Keratinocyte (primary cell): ENCODE measurements at regions not wholly inside any gene's neighbourhood (a gene's known extent, or its start where the extent isn't known, plus 50 kb on each side); places are given as distances from the start of the nearest gene placed in this dataset.

Experiments
- DNase-seq: peaks from one replicate; pipeline ENCODE4 v3.0.0-alpha.2; 2011; ENCODE audit warnings: low read depth, missing footprints, low spot score
- FAIRE-seq: peaks from 2 replicates; lab custom pipeline; 2011; peaks lifted over from hg19 to GRCh38; lab: Jason Lieb, UNC
- H2AFZ ChIP-seq: 2 replicates; pipeline ENCODE4 v1.6.0; 2012; ENCODE audit warnings: low read length, control low read depth, inconsistent platforms; ENCODE audit not compliant: control insufficient read depth
- H3K27ac ChIP-seq: 2 replicates; pipeline ENCODE4 v1.5.1; 2011; ENCODE audit warnings: low read length; ENCODE audit not compliant: control insufficient read depth, insufficient read depth
- H3K27me3 ChIP-seq: 3 replicates; pipeline ENCODE4 v1.6.0; 2011; ENCODE audit warnings: low read length; ENCODE audit not compliant: control insufficient read depth, insufficient read depth; ENCODE audit errors: extremely low read depth
- H3K36me3 ChIP-seq, 2 experiments: 2 replicates in 1 of 2; 3 replicates in 1 of 2; pipeline ENCODE4 v1.5.1; 2011; ENCODE audit warnings: low read length in 2 of 2, mild to moderate bottlenecking in 1 of 2; ENCODE audit not compliant: control insufficient read depth in 2 of 2, insufficient read depth in 2 of 2; ENCODE audit errors: extremely low read depth in 1 of 2
- H3K4me1 ChIP-seq: 3 replicates; pipeline ENCODE4 v1.5.1; 2011; ENCODE audit warnings: low read length; ENCODE audit not compliant: control insufficient read depth, insufficient read depth; ENCODE audit errors: extremely low read depth
- H3K4me2 ChIP-seq: 3 replicates; pipeline ENCODE4 v1.6.0; 2011; ENCODE audit warnings: low read depth, low read length; ENCODE audit not compliant: control insufficient read depth, insufficient read depth; ENCODE audit errors: extremely low read depth
- H3K4me3 ChIP-seq, 3 experiments: fragments of 200-600 bp in 1 of 3; sonication (generic) in 1 of 3; 2 replicates in 2 of 3; 3 replicates in 1 of 3; pipeline ENCODE4 v1.5.1; 2011 to 2016; ENCODE audit warnings: low read length in 3 of 3, mild to moderate bottlenecking in 3 of 3, control low read depth in 2 of 3, inconsistent platforms in 1 of 3, low read depth in 1 of 3, mixed read lengths in 1 of 3, mixed run types in 1 of 3, moderate library complexity in 1 of 3; ENCODE audit not compliant: control insufficient read depth in 2 of 3, insufficient read depth in 2 of 3; ENCODE audit errors: extremely low read depth in 1 of 3
- H3K79me2 ChIP-seq: 2 replicates; pipeline ENCODE4 v1.6.0; 2012; ENCODE audit warnings: low read length; ENCODE audit not compliant: control insufficient read depth, insufficient read depth
- H3K9ac ChIP-seq: 3 replicates; pipeline ENCODE4 v1.6.0; 2011; ENCODE audit warnings: low read length; ENCODE audit not compliant: control insufficient read depth, insufficient read depth; ENCODE audit errors: extremely low read depth
- H3K9me1 ChIP-seq: 3 replicates; pipeline ENCODE4 v1.6.0; 2011; ENCODE audit warnings: low read length; ENCODE audit not compliant: control insufficient read depth, insufficient read depth; ENCODE audit errors: extremely low read depth
- H3K9me3 ChIP-seq: 2 replicates; pipeline ENCODE4 v1.5.1; 2012; ENCODE audit warnings: low read depth, low read length; ENCODE audit not compliant: control insufficient read depth
- H4K20me1 ChIP-seq: 3 replicates; pipeline ENCODE4 v1.6.0; 2011; ENCODE audit warnings: low read length; ENCODE audit not compliant: control insufficient read depth, insufficient read depth; ENCODE audit errors: extremely low read depth
- EZH2 ChIP-seq: IDR thresholded peaks from one replicate; pipeline ENCODE4 v1.6.1; 2012; ENCODE audit warnings: inconsistent platforms, mild to moderate bottlenecking, low read length, moderate library complexity
- dilution Hi-C: fragments of 300-500 bp; cut with MboI; formaldehyde crosslinking; loops from one replicate; pipeline ENCODE4 v1.7.0; 2020; ENCODE audit warnings: low sequenced_read_pairs; ENCODE audit not compliant: extremely low pct_ligation_motif_present
- TF ChIP-seq, protein P1 (sequence below), 3 experiments: IDR thresholded peaks in 1 of 3; conservative IDR thresholded peaks in 1 of 3; optimal IDR thresholded peaks in 1 of 3; 2 replicates in 2 of 3; 3 replicates in 1 of 3; pipeline versions ENCODE3 to v1.5.1; 2011; ENCODE audit warnings: low read length in 3 of 3, mild to moderate bottlenecking in 3 of 3, moderate library complexity in 2 of 3, control low read depth in 1 of 3, inconsistent platforms in 1 of 3; ENCODE audit not compliant: insufficient read depth in 2 of 3; ENCODE audit errors: extremely low read depth in 1 of 3

DNA sequence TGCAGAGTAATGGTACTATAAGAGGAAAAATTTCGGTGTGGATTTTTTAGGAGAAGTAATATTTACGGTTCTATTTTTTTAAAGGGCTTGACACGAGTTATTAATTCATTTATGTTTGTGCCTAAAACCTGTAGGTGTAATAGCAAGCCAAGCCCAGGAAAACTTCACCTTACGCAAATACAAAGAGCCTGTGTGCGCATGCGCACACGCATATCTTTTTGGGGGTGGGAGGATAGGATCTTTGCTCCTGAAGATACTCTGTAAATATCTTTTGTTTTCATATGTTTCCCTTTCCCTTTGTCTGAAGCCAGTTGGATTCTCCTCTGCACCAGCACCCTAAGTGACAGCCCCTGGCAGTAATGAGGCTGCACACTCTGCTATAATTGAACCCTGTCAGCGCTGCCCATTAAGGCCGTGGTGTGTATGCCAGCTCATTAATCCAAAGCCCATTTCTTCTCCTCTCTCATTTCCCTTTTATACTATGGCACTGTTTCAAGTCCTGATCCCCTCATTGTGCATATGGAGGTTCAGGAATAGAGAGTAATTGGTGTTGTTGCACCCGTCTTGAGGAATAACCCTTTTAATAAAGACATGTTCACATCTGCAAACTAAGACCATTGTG lies 327.2 kb upstream of the E2F7 start:
- H3K4me2 ChIP-seq: no peak overlapping the region
- no peak for FAIRE-seq
- no peaks in the 10 kb centered on the region for H3K79me2 ChIP-seq
- no peak overlapping the region for H2AFZ ChIP-seq
- no peaks in the 10 kb centered on the region for H3K27me3 ChIP-seq
- H3K36me3 ChIP-seq: no peaks in the 10 kb centered on the region
- no peak overlapping the region for H3K4me3 ChIP-seq
- no peaks in the 10 kb centered on the region for H3K4me1 ChIP-seq
- no peaks in the 10 kb centered on the region for H3K9me3 ChIP-seq
- H3K9me1 ChIP-seq: no peaks in the 10 kb centered on the region
- TF ChIP-seq, protein P1, sequence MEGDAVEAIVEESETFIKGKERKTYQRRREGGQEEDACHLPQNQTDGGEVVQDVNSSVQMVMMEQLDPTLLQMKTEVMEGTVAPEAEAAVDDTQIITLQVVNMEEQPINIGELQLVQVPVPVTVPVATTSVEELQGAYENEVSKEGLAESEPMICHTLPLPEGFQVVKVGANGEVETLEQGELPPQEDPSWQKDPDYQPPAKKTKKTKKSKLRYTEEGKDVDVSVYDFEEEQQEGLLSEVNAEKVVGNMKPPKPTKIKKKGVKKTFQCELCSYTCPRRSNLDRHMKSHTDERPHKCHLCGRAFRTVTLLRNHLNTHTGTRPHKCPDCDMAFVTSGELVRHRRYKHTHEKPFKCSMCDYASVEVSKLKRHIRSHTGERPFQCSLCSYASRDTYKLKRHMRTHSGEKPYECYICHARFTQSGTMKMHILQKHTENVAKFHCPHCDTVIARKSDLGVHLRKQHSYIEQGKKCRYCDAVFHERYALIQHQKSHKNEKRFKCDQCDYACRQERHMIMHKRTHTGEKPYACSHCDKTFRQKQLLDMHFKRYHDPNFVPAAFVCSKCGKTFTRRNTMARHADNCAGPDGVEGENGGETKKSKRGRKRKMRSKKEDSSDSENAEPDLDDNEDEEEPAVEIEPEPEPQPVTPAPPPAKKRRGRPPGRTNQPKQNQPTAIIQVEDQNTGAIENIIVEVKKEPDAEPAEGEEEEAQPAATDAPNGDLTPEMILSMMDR (optimal IDR thresholded peaks at IDR 0.05 in 1 of 3, IDR thresholded peaks at IDR 0.05 in 1 of 3, conservative IDR thresholded peaks at IDR 0.05 in 1 of 3; ENCODE audit: extremely low read depth in 1 of 3, insufficient read depth in 2 of 3, low read length in 3 of 3): no peak
- TF ChIP-seq EZH2: no peak
- no peaks in the 10 kb centered on the region for H4K20me1 ChIP-seq
- no peak overlapping the region for H3K9ac ChIP-seq
- dilution Hi-C loops: no loop called here
- H3K27ac ChIP-seq: no peak overlapping the region
- DNase-seq: no peak

DNA sequence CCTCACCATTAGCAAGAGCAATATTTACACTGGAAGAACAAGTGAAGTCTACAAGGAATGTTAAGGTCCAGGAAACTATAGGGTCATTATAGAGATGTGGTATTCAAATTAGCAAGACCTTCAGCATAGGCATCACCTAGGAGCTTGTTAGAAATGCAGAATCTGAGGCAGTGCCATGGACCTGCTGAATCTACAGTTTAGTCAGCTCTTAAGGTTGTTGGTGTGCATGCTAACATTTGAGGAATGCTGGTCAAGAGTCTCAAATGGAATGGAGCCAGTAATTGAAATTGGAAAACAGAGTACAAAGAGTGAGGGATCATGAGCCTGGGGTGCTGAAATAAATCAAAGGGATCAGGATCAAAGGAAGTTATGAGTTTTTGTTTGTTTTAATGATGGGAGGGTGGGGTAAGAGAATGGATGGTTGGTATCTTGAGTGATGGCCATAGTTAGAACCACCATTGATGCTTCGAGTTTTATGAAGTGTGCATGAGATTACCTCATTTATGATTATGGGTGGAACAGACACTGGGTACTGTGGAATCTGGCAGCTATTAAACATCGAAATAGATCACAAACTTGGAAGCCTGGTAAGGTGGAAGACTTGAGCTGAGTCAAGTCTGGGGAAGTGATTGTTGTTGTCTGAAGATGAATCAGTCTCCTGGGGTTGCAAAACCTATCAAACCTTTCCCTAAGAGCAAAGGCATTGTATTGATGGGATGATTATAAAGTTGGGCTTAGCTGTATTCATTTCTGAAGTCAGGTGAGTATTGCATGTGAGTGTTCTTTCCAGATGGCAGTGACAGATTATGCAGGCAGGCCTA lies 323.3 kb upstream of the E2F7 start:
- dilution Hi-C loops: no loop called here
- no peak for TF ChIP-seq EZH2
- TF ChIP-seq, protein P1 (optimal IDR thresholded peaks at IDR 0.05 in 1 of 3, IDR thresholded peaks at IDR 0.05 in 1 of 3, conservative IDR thresholded peaks at IDR 0.05 in 1 of 3; ENCODE audit: extremely low read depth in 1 of 3, insufficient read depth in 2 of 3, low read length in 3 of 3): no peak

More for the DNA sequence above, 323.3 kb upstream of the E2F7 start:
- Histone ChIP-seq H3K4me3 (no peak overlapping the region), H3K79me2 (no peaks in the 10 kb centered on the region), H3K4me2 (no peak overlapping the region), H2AFZ (no peak overlapping the region), H3K9me3 (no peaks in the 10 kb centered on the region), H4K20me1 (no peaks in the 10 kb centered on the region), H3K27me3 (no peaks in the 10 kb centered on the region), H3K36me3 (no peaks in the 10 kb centered on the region), H3K27ac (no peak overlapping the region), H3K9me1 (no peaks in the 10 kb centered on the region), H3K9ac (no peak overlapping the region), H3K4me1 (no peaks in the 10 kb centered on the region)
- FAIRE-seq (no peak), DNase-seq (no peak)
